HG02623 (cell line): ENCODE measurements at regions not wholly inside any gene's neighbourhood (a gene's known extent, or its start where the extent isn't known, plus 50 kb on each side); places are given as distances from the start of the nearest gene placed in this dataset.
"Not testable (repeated sequence)": the region's sequence is repeated elsewhere in the genome, so short reads cannot be mapped to it uniquely, and the experiment has no call there.

ENCODE experiments used
- ATAC-seq: cut with Tn5 transposase; IDR thresholded peaks from one replicate; pipeline ENCODE4 v1.9.1; 2021; ENCODE audit warnings: moderate library complexity; ENCODE audit not compliant: unreplicated experiment

DNA sequence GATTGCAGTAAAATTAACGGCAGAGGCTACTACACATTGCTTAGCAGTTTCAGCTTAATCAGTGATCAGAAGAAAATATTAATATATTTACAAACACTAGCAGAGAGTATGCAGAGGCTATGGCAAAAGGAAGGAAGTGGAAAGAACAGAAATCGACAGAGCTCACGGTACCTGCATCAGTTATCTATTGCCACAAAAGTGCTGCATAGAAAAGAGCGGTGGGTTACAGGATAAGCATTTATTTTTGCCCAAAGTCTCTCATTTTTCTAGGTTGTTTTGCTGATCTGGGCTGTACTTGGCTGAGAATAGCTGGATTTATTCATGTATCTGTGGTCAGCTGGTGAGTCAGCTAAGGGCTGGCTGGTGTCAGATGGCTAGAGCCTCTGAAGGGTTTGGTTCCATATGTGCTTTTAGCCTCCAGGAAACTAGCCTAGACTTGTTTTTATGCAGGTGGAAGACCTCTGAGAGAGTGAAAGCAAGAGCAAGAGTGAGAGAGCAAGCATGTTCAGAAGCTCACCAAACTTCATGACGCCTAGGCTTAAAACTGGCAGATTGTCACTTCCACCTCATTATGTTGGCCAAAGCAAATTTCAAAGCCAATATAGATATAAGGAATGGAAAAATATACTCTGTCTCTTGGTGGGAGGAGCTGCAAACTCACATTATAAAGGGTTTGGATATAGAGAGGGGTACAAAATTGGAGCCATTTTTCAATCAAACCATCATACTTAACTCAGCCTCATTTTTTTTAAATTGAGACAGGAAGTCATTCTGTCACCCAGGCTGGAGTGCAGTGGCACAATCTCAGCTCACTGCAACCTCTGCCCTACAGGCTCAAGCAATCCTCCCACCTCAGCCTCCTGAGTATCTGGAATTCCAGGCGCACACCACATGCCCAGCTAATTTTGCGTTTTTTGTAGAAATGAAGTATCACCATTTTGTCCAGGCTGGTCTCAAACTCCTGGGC lies 153.2 kb upstream of the RPL34 start:
- ATAC-seq = peak; percentile 93

DNA sequence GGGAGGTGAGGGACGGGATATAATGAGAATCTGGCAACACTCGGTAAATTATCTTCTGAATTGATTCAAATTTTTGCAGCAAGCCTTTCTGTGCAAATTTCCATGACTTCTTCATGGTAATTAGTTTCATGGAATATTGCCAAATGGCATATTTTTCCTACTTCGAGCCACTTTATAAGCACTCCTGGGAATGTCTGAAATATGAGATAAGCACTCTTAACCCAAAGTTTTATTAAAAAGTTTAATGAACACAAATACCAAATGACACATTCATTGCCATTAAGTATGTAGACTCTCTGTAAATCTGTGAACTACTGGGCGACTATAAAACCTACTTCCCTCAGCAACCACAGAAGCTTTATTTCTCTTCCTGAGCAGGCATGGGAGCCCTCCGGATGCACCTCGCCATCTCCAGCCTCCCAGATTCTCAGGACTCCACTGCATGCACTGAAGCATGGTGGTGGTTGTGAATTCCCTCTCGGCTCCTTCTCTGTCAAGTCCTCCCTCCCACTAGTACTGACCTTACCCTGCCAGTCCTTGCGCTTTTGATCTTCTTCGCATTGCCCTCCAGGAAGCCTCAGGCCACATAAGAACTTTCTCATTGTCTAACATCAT lies 154.4 kb upstream of the RPL34 start:
- no peak for ATAC-seq

DNA sequence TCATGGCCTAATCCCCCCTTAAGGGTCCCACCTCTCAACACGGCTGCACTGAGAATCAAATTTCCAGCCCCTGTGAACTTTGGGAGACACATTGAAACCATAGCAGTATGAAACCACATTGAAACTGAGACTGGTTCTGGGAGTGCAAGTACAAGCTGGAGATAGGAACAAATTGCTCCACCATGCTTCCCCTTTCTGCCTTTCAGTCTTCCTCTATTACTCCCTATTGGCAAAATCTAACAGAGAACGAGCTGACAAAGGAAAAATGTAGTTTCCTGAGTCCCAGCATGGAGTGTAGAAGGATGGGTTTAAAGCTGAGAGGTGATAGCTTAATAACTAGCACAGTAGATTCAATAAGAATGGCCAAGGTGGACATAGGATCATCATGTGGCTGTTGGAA lies 161.7 kb upstream of the RPL34 start:
- no peak for ATAC-seq

DNA sequence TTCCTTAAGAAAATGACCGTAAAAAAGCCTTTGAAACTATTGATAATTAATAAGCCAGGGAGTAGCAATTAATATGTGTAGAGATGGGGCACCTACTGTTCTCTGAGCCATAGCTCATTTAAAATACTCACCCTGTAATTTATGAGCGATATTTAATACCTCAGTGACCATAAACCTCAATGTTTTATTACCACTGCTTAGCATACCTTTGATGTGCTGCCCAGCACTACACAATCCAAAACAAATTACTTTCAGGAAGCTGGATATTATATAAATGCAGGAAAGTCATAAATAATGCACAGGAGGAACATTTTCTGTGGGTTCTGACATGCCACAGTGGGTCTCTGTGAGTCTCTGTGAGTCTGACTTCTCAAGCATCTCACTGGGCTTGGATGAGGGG lies 166.1 kb upstream of the RPL34 start:
- ATAC-seq = no peak

DNA sequence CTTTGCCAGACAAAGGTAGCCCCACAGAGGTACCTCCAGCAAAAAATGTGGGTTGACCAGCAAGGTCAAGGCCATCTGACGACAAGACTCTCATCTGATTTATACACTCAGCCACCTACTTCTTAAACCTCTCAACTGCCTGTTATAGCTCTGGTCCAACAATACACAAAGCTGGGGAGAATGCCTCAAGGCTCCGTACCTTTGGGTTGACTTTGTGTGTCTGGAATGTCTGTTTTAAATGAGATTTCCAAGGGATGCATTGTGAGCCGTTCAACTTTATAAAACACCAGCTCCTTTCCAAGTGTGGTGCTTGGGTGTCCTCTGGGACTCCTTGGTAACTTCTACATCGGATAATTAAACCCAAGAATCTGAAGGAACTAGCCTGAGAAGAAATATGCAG lies 167.0 kb upstream of the RPL34 start:
- ATAC-seq = no peak

DNA sequence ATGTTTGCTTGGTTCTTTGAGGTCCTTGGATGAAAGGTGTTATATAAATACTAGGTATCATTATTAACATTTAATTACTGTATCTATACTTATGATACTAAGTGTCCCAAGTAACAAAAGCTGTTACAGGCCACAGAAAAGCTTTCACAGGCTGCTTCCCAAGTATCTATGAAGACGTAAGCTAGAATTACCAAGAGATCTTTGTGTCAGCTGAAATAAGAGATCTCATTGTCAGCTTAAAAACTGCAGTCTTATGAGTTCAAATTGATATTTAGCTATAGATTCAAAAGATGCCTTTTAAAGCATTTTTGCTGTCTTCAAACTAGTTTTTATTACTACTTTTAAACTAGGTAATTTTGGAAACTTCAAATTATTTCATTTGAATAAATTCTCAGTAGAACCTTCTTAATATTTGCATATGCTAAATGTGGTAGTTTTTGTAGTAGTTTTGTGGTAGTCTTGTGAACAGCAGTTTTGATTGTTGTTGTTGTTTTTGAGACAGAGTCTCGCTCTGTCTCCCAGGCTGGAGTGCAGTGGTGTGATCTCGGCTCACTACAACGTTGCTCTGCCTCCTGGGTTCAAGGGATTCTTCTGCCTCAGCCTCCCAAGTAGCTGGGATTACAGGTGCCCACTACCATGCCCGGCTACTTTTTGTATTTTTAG lies 170.0 kb upstream of the RPL34 start:
- no peak for ATAC-seq

DNA sequence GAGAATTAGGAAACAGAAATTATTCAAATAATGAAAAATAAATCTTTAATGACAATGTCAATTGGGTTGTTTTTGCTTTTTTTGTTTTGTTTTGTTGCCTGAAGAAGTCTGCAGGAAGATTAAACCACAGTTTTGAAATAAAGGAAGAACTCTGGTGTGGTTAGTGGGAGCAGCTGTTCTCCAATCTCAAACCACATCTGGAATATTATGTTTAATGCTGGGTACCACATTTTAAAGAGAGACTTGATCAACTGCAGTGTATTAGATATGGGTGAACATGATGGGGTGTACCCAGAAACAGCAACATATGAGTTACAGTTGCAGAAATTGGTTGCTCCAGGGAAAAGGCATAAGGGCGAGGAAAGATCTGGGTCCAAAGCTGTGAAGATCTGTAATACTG lies 171.2 kb upstream of the RPL34 start:
- no peak for ATAC-seq

DNA sequence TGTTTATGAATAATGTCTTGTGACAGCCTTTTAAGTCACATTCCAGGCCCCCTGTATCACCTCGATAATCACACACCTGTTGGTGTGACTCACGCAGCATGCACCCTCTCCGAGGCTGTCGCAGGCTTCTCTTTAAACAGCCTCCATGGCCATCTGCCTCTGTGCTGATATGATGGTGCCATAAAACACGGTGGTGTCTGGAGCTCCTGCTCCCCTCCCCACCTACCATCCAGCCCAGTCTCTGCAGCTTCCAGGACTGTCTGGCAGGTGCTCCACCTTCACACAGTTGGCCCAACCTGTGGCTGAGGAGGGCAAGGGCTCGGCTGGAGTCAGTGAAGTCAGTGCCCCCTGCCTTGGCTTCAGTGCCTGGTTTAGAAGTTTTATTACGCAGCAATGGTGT lies 173.8 kb upstream of the RPL34 start:
- ATAC-seq = no peak

DNA sequence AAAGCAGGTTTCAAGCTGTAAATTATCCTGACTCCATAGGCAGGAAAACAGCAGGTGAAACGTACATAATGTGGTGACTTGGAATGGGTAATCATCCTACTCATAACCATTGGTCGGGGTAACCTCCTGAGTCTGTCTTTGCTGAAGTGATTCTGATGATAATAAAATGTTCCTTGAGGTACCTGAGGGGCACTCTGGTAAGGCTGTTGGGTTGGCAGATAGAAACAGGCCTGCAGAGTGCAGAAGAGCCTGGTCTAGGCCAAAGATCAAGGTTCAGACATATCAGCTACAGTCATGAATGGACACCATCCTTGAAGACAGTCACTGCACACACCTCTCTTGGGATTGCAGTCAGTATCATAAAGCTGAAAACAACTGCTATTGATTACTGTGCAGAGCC lies 174.7 kb upstream of the RPL34 start:
- no peak for ATAC-seq

DNA sequence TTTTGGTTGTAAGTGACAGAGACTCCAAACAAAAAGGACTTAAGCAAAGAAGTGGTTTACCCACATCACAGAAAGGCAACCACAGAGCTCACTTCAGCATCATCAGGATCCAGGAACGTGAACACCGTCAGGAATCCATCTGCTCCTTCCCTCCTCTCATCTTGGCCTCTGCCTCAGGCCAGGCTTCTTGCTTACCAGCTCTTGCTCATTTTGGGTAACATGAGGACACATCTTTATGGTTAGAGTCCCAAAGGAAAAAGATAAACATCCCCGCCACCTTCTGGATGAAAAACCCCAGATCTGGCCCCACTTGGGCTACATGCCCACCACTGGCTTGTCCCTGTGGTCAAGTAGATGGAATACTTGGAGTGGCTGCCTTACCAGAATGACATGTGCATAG lies 176.8 kb upstream of the RPL34 start:
- no peak for ATAC-seq

DNA sequence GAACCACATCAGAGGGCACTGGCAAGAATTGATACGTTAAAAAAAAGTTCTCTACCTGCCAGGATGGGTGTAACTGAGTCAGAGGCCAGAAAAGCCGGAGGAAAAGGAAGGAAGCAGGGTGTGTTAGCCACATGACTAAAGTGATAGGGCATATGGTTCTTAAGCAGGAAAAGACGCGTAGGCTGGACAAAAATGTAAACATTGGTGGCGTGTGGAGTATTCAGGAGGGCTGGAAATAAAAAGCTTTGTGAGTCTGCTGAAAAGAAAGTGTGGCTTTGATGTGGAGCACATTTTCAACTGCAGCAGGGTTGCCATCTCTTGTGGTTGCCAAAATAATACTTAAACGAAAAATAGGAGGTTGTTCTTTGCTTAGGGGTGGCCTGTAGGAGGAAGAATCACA lies 186.5 kb upstream of the RPL34 start:
- no peak for ATAC-seq

DNA sequence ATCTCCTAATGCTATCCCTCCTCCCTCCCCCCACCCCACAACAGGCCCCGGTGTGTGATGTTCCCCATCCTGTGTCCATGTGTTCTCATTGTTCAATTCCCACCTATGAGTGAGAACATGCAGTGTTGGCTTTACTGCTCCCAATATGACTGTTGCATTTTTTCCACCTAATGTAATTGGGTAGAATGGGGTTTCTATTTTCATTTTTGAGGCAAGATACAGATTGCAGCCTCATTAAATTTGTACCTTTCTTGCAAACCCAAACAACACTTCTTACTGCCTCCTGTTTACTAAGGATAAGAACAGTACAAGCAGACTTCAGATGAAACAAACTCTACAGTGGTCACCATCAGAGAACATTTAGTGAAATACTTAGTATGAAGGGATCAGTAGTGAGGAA lies 187.0 kb upstream of the RPL34 start:
- not testable (repeated sequence) for ATAC-seq

DNA sequence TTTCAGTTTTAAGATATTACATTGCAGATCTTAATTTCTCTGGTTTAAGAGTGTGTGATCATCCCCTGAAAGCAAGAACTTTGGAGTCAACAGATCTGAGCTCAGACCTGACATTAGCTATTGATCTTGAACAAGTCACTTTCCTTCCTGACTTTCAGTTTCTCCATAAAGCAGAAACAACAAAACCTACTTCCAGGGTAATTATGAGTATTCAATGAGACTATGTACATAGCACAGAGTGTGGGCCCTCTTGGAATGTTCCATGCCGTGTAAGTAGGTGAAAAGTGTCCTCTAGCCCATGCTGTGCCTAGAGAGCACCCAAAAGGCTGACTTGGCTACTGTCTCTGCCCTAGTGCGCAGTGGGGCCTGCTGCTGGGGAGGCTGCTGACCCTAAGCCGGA lies 188.0 kb upstream of the RPL34 start:
- ATAC-seq = no peak

DNA sequence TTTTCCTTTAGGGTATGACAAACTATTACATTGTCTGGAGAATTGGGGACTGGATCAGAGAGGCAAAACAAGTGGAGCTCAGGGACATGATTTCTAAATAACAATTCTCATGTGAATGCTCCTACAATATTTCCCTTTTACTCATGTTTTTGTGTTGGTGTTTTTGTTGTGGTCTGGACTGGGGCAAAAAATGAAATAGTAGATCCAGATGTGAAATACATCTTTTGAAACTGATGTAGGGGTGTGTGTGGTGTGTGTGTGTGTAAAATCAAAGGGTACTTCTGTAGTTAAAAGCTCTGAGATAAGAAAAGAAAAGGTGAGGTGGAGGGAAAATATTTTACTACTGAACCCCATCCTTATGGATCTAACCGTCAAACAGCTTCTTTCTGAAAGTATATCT lies 188.4 kb upstream of the RPL34 start:
- ATAC-seq = no peak

DNA sequence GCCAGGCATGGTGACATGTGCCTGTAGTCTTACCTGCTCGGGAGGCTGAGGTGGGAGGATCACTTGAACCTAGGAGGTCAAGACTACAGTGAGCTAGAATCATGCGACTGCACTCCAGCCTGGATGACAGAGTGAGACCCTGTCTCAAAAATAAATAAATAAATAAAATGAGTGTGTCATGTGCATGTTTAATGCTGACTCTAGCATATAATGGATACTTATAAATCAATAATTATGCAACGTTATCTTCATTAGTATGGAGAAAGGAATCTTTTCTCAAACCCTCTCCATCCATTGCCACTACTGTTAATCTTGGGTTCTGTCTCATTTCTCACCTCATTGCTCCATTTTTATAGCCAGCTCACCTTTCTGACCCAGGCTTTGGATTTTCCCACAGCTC lies 189.5 kb upstream of the RPL34 start:
- no peak for ATAC-seq

DNA sequence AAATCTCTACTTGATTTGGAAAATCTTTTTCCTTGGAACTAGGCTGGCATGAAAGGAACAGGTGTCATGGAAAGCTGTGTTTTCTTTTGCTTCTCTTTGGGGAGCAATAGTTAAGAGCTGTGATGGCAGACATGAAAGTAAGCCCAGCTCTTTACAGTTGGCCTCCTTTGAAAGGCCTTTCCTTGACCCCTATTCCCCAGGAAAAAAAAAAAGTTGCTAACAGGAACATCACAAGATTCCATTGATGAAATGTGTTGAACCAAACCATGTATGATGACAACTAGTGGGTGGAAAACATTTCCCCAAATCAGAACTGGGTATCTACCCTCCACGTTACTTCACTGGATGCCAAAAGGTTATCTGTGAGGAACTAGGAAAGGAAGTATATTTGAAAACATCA lies 190.7 kb upstream of the RPL34 start:
- ATAC-seq = no peak

DNA sequence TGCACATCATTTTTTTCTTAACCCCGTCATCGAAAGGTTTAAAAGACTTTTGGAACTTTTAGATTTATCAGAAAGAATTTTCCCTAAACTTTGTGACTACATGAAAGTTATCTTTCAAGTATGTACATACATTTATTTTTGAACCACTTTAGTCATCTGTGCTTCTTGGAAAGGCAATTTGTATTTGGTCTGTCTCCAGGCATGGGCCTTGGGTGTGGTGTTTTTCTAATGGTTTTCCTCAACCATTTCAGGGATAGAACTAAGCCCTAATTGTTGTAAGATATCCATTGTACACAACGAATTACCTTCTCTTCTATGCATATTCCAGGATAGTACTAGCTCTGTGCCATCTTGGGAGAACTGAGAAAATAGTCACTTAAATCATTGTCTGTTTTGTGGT lies 191.5 kb upstream of the RPL34 start:
- no peak for ATAC-seq

DNA sequence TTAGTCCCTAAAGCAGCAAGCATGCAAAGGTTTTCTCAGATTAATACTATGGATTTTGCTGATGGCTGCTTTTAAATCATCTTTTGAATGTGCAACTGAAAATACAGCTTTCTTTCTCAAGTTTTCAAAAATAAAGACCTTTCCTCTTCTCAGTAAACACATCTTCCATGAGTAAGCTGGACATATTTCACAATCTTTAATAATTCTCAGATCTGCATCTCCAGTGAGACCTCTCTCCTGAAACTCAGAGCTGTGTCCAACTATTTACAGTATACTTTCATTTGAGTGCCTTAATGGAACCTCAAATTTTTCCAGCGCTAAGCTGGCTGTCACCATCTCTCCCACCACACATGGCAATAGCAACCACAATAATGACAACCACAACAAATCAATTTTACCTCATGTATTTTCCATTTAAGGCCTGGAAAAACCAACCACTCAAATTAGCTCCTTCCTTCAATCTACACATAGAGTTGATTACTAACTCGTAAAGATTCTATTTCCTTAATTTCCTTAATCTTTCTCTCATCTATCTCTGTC lies 192.4 kb upstream of the RPL34 start:
- ATAC-seq = no peak

DNA sequence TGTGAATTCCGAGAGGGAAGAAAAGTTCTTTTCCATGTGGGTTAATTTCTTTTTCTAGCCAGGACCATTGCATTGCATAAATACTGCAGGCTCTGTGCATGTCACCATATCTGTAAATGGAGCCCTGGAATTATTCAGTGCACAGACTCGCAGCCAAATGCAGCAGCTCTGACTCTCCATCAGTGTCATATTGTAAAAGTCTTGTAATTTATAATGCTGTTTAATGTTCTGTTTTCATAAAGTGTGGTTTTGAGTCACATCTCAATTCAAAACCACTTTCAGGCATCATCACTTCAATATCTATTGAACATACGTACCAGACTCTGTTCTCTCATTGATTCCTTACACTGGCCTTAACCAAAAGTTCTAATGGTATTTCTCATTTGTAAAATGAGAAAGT lies 193.9 kb upstream of the RPL34 start:
- ATAC-seq = no peak

DNA sequence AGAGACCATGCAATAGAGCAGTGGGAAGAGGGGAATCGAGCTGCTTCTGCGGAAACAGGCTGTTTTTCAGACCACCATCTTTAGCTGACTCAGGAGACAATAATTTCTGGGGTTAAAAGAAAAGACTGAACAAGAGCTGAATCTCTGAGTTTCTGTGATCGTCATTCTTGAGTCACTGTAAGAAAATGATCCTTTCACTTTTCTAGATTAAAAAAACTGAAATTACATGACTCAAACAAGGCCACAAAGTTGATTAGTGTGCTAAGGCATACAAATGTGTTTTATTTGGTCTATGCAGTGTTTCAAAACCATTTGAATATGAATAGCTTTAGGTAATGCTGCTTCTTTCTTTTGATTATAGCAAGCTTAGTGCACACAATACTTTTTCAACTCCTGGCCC lies 194.4 kb upstream of the RPL34 start:
- no peak for ATAC-seq

DNA sequence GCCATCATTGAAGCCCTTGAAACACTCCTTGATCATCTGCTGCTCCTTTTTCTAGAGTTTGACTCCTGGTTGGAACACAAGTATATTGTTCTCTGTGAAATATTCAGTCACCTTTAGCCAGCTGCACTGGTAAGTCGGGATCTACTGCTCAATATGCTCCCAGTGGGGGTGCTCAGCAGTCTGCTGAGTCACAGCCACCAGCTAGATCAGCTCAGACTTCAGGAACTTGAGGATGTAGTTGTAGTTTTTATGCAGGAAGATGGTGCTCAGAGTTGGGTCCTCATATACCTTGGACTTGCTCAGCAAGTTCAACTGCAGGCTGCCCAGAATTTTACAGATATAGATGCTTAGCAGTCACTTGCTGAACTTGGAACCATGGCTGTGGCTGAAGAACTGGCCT lies 202.5 kb upstream of the RPL34 start:
- ATAC-seq = no peak

DNA sequence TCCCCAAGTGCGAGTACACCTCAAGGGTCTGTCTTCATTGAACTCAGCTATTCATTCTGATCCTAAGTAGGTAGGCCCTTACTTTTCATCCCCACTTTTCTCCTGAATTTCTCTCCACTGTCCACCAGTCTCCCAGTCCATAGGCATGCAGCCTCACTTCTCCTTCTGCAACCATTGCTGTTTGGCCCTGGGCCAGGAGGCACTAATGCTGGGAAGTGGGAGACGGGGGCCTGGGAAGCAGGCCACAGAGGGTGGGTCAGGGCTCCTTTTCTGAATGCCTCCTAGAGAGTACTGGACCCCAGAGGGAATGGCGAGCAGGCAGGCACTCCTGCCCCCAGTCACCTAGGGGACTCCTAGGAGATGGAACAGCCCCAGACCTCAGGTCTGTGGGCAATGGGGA lies 203.5 kb upstream of the RPL34 start:
- no peak for ATAC-seq
